ENCODE measurements at regions not wholly inside any gene's neighbourhood (a gene's known extent, or its start where the extent isn't known, plus 50 kb on each side); places are given as distances from the start of the nearest gene placed in this dataset.

DNA sequence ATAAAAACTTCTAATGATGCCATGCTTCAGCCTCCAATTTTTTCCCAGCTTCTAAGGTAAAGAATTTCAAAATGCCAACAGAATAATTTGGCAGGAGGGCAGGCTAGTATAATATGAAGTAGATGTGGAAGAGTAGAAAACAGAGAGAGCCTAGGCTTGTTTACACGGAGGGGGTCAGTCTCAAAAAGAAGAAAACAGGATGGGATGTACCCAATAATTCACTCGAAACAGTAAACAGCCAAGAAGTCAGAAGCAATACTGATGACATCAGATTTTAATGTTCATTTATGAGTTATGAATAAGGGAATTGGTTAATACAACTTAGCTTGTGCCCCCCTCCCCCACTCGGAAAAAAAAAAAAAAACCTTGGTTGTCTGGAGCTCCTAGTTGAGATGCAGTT lies 422.5 kb downstream of the FOXO1 start:
- intact Hi-C loops (cut with DNase I), result no loop called here
- 40% methylated on average over 3 of the region's 3 CpGs for WGBS

DNA sequence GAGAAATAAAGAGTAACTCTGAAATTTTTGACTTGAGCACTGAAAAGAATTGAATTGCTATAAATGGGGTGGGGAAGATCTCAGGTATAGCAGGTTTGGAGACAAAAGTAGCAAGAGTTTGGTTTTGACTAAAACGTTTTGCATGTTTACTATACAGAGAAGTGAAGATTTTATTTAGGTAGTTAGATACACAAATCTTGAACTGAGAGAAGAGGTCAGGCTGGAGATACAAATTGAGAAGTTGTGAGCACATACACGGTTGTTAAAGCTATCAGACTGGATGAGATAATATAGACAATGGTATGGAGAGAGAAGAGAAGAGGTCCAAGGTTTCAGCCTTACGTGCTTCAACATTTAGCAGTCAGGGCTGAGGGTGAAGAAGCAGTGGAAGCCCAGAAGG lies 420.9 kb downstream of the FOXO1 start:
- no peak for DNase-seq (ENCODE audit: low spot score)
- Histone ChIP-seq H3K27ac (no peak overlapping the region), H3K4me1 (replicated peaks) (no peaks in the 10 kb centered on the region), H3K9me3 (no peaks in the 10 kb centered on the region), H3K27me3 (replicated peaks; ENCODE audit: insufficient read depth) (no peaks in the 10 kb centered on the region), H3K4me3 (no peak overlapping the region), H3K36me3 (no peaks in the 10 kb centered on the region)
- intact Hi-C loops (cut with DNase I), result no loop called here
- TF ChIP-seq, protein P1, sequence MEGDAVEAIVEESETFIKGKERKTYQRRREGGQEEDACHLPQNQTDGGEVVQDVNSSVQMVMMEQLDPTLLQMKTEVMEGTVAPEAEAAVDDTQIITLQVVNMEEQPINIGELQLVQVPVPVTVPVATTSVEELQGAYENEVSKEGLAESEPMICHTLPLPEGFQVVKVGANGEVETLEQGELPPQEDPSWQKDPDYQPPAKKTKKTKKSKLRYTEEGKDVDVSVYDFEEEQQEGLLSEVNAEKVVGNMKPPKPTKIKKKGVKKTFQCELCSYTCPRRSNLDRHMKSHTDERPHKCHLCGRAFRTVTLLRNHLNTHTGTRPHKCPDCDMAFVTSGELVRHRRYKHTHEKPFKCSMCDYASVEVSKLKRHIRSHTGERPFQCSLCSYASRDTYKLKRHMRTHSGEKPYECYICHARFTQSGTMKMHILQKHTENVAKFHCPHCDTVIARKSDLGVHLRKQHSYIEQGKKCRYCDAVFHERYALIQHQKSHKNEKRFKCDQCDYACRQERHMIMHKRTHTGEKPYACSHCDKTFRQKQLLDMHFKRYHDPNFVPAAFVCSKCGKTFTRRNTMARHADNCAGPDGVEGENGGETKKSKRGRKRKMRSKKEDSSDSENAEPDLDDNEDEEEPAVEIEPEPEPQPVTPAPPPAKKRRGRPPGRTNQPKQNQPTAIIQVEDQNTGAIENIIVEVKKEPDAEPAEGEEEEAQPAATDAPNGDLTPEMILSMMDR (IDR thresholded peaks at IDR 0.05), result no peak
- TF ChIP-seq POLR2AphosphoS5 (IDR thresholded peaks at IDR 0.05) (no peak), POLR2A (IDR thresholded peaks at IDR 0.05) (no peak)
- 67% methylated on average over 3 of the region's 3 CpGs for WGBS

More for the DNA sequence above, 422.5 kb downstream of the FOXO1 start:
- H3K4me3 ChIP-seq, result no peak overlapping the region
- H3K27me3 ChIP-seq (replicated peaks; ENCODE audit: insufficient read depth), result no peaks in the 10 kb centered on the region
- no peak for DNase-seq (ENCODE audit: low spot score)
- no peak overlapping the region for H3K27ac ChIP-seq
- H3K4me1 ChIP-seq (replicated peaks), result no peaks in the 10 kb centered on the region
- H3K9me3 ChIP-seq, result no peaks in the 10 kb centered on the region
- no peaks in the 10 kb centered on the region for H3K36me3 ChIP-seq
- no peak for TF ChIP-seq POLR2AphosphoS5 (IDR thresholded peaks at IDR 0.05)
- no peak for TF ChIP-seq POLR2A (IDR thresholded peaks at IDR 0.05)
- TF ChIP-seq, protein P1 (IDR thresholded peaks at IDR 0.05), result no peak

DNA sequence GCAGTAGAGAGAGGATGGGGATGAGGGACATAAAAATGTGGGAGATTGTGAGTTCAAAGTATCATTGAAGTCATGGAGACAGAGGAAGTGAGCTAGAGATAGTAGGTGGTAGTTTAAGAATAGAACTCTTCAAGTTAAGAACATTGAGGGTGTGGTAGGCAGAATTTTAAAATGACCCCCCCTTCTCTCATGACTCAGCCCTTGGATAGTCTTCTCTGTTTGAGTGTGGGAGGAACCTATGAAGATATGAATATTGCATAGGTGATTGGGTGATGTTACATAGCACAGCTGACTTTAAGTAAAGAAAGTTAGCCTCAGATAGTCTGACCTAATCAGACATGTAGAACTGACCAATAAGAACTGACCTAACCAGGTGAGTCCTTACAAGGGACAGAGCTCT lies 418.6 kb downstream of the FOXO1 start:
- H3K27ac ChIP-seq, result no peak overlapping the region
- intact Hi-C loops (cut with DNase I), result no loop called here
- DNase-seq (ENCODE audit: low spot score), result no peak
- TF ChIP-seq, protein P1 (IDR thresholded peaks at IDR 0.05), result no peak
- TF ChIP-seq POLR2AphosphoS5 (IDR thresholded peaks at IDR 0.05) (no peak), POLR2A (IDR thresholded peaks at IDR 0.05) (no peak)
- no peaks in the 10 kb centered on the region for H3K27me3 ChIP-seq (replicated peaks; ENCODE audit: insufficient read depth)
- H3K4me1 ChIP-seq (replicated peaks), result no peaks in the 10 kb centered on the region
- H3K36me3 ChIP-seq, result no peaks in the 10 kb centered on the region
- no peaks in the 10 kb centered on the region for H3K9me3 ChIP-seq
- no peak overlapping the region for H3K4me3 ChIP-seq

- Histone ChIP-seq H3K4me1 (replicated peaks) (no peaks in the 10 kb centered on the region), H3K4me3 (no peak overlapping the region), H3K27ac (no peak overlapping the region), H3K36me3 (no peaks in the 10 kb centered on the region), H3K9me3 (no peaks in the 10 kb centered on the region), H3K27me3 (replicated peaks; ENCODE audit: insufficient read depth) (no peaks in the 10 kb centered on the region)
- 21% methylated on average over 1 of the region's 1 CpG for WGBS
- TF ChIP-seq POLR2AphosphoS5 (IDR thresholded peaks at IDR 0.05) (no peak), POLR2A (IDR thresholded peaks at IDR 0.05) (no peak)
- TF ChIP-seq, protein P1 (IDR thresholded peaks at IDR 0.05), result no peak
- DNase-seq (ENCODE audit: low spot score), result no peak
- intact Hi-C loops (cut with DNase I), result no loop called here
Measured at GRCh38 chr13:40251343-40252032, 415.0 kb downstream of the FOXO1 start.

GRCh38 chr13:40252241-40252640 lies 414.2 kb downstream of the FOXO1 start:
- no peaks in the 10 kb centered on the region for H3K27me3 ChIP-seq (replicated peaks; ENCODE audit: insufficient read depth)
- H3K9me3 ChIP-seq, result no peaks in the 10 kb centered on the region
- no peaks in the 10 kb centered on the region for H3K36me3 ChIP-seq
- WGBS, result 61% methylated on average over 3 of the region's 3 CpGs
- intact Hi-C loops (cut with DNase I), result no loop called here
- no peak overlapping the region for H3K4me3 ChIP-seq
- no peak for TF ChIP-seq POLR2AphosphoS5 (IDR thresholded peaks at IDR 0.05)
- no peak for TF ChIP-seq POLR2A (IDR thresholded peaks at IDR 0.05)
- TF ChIP-seq, protein P1 (IDR thresholded peaks at IDR 0.05), result no peak
- no peak overlapping the region for H3K27ac ChIP-seq
- no peaks in the 10 kb centered on the region for H3K4me1 ChIP-seq (replicated peaks)
- no peak for DNase-seq (ENCODE audit: low spot score)
